ENCODE measurements at regions not wholly inside any gene's neighbourhood (a gene's known extent, or its start where the extent isn't known, plus 50 kb on each side); places are given as distances from the start of the nearest gene placed in this dataset.

DNA sequence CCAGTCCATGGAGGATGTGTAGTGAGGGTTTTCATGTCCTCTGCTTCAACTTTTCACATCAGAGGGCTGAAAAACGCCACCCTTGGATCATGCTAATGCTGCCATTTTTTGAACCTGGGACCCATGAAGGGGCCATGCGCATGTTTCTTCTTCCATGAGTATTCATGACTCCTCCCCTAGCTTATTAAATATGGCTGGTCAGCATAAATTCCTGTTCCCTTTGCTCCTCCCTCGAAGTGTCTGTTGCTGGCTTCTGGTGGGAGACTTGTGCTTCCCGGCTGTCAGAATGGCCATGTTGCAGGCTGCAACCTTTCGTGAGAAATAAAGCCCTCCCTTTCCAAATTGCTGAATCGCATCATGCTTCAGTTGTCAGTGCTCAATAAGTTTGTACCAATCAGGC is 711.2 kb upstream of the KIRREL3 start:
- Histone ChIP-seq H3K9me3 (ENCODE audit: control insufficient read depth, insufficient read depth, low read length) (no peaks in the 10 kb centered on the region), H3K27ac (ENCODE audit: low read depth, low read length) (no peak overlapping the region), H3K4me2 (ENCODE audit: low read length) (no peak overlapping the region), H3K79me2 (ENCODE audit: control insufficient read depth, low read length) (no peaks in the 10 kb centered on the region), H3K36me3 (ENCODE audit: control insufficient read depth, low read length) (no peaks in the 10 kb centered on the region), H3K4me1 (ENCODE audit: control insufficient read depth, low read length) (no peaks in the 10 kb centered on the region), H3K27me3 (ENCODE audit: control insufficient read depth, low read length) (no peaks in the 10 kb centered on the region), H3F3A (ENCODE audit: control insufficient read depth, insufficient read depth) (no peaks in the 10 kb centered on the region), H4K20me1 (ENCODE audit: control insufficient read depth, insufficient read depth, low read depth, low read length) (no peaks in the 10 kb centered on the region), H3K9me2 (replicated peaks; ENCODE audit: control insufficient read depth, low read length) (no peaks in the 10 kb centered on the region), H3K4me3 (ENCODE audit: low read length) (no peak overlapping the region)
- TF ChIP-seq, protein P1, sequence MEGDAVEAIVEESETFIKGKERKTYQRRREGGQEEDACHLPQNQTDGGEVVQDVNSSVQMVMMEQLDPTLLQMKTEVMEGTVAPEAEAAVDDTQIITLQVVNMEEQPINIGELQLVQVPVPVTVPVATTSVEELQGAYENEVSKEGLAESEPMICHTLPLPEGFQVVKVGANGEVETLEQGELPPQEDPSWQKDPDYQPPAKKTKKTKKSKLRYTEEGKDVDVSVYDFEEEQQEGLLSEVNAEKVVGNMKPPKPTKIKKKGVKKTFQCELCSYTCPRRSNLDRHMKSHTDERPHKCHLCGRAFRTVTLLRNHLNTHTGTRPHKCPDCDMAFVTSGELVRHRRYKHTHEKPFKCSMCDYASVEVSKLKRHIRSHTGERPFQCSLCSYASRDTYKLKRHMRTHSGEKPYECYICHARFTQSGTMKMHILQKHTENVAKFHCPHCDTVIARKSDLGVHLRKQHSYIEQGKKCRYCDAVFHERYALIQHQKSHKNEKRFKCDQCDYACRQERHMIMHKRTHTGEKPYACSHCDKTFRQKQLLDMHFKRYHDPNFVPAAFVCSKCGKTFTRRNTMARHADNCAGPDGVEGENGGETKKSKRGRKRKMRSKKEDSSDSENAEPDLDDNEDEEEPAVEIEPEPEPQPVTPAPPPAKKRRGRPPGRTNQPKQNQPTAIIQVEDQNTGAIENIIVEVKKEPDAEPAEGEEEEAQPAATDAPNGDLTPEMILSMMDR (IDR thresholded peaks at IDR 0.05; ENCODE audit: low read depth, low read length, poor library complexity, severe bottlenecking) = no peak
- TF ChIP-seq EZH2phosphoT487 (IDR thresholded peaks at IDR 0.05; ENCODE audit: borderline replicate concordance, low read length) = no peak

- TF ChIP-seq, protein P1 (IDR thresholded peaks at IDR 0.05; ENCODE audit: low read depth, low read length, poor library complexity, severe bottlenecking) = no peak
- no peak for TF ChIP-seq EZH2phosphoT487 (IDR thresholded peaks at IDR 0.05; ENCODE audit: borderline replicate concordance, low read length)
- Histone ChIP-seq H3K4me3 (ENCODE audit: low read length) (no peak overlapping the region), H4K20me1 (ENCODE audit: control insufficient read depth, insufficient read depth, low read depth, low read length) (no peaks in the 10 kb centered on the region)
Observed at GRCh38 chr11:127710831-127711230, 710.3 kb upstream of the KIRREL3 start.

GRCh38 chr11:127709960-127710359 is 709.4 kb upstream of the KIRREL3 start:
- H3K36me3 ChIP-seq (ENCODE audit: control insufficient read depth, low read length) = no peaks in the 10 kb centered on the region
- no peaks in the 10 kb centered on the region for H3K9me3 ChIP-seq (ENCODE audit: control insufficient read depth, insufficient read depth, low read length)
- H3K4me3 ChIP-seq (ENCODE audit: low read length) = no peak overlapping the region
- H3K4me2 ChIP-seq (ENCODE audit: low read length) = no peak overlapping the region
- H3K27ac ChIP-seq (ENCODE audit: low read depth, low read length) = no peak overlapping the region
- TF ChIP-seq, protein P1 (IDR thresholded peaks at IDR 0.05; ENCODE audit: low read depth, low read length, poor library complexity, severe bottlenecking) = no peak
- TF ChIP-seq EZH2phosphoT487 (IDR thresholded peaks at IDR 0.05; ENCODE audit: borderline replicate concordance, low read length) = no peak
- no peaks in the 10 kb centered on the region for H3K79me2 ChIP-seq (ENCODE audit: control insufficient read depth, low read length)
- H3K4me1 ChIP-seq (ENCODE audit: control insufficient read depth, low read length) = no peaks in the 10 kb centered on the region
- H3K9me2 ChIP-seq (replicated peaks; ENCODE audit: control insufficient read depth, low read length) = no peaks in the 10 kb centered on the region
- H4K20me1 ChIP-seq (ENCODE audit: control insufficient read depth, insufficient read depth, low read depth, low read length) = no peaks in the 10 kb centered on the region
- no peaks in the 10 kb centered on the region for H3F3A ChIP-seq (ENCODE audit: control insufficient read depth, insufficient read depth)
- H3K27me3 ChIP-seq (ENCODE audit: control insufficient read depth, low read length) = no peaks in the 10 kb centered on the region

More at GRCh38 chr11:127710831-127711230, 710.3 kb upstream of the KIRREL3 start:
- no peaks in the 10 kb centered on the region for H3K9me2 ChIP-seq (replicated peaks; ENCODE audit: control insufficient read depth, low read length)
- H3K4me2 ChIP-seq (ENCODE audit: low read length) = no peak overlapping the region
- H3K9me3 ChIP-seq (ENCODE audit: control insufficient read depth, insufficient read depth, low read length) = no peaks in the 10 kb centered on the region
- no peaks in the 10 kb centered on the region for H3K36me3 ChIP-seq (ENCODE audit: control insufficient read depth, low read length)
- no peaks in the 10 kb centered on the region for H3K79me2 ChIP-seq (ENCODE audit: control insufficient read depth, low read length)
- no peaks in the 10 kb centered on the region for H3K4me1 ChIP-seq (ENCODE audit: control insufficient read depth, low read length)
- H3K27ac ChIP-seq (ENCODE audit: low read depth, low read length) = no peak overlapping the region
- H3F3A ChIP-seq (ENCODE audit: control insufficient read depth, insufficient read depth) = no peaks in the 10 kb centered on the region
- no peaks in the 10 kb centered on the region for H3K27me3 ChIP-seq (ENCODE audit: control insufficient read depth, low read length)

DNA sequence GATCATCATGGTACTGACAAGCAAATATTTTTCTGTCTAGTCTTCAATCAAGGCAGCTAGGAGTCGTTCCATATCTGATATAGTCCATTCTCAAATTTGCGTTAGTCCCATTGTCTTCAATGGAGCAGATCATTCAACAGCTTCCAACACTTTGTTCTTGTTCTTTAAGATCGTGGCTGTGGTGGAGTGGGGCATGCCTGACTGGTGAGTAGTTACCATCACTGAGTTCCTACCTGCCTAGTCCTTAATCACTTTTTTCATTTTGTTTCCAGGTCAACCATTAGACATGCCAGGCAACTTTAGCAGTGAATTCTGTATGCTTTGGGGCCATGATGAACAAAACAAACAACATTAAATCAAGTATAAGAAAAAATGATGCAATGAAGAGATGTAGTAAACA is 693.1 kb upstream of the KIRREL3 start:
- Histone ChIP-seq H4K20me1 (ENCODE audit: control insufficient read depth, insufficient read depth, low read depth, low read length) (no peaks in the 10 kb centered on the region), H3K4me1 (ENCODE audit: control insufficient read depth, low read length) (no peaks in the 10 kb centered on the region), H3F3A (ENCODE audit: control insufficient read depth, insufficient read depth) (no peaks in the 10 kb centered on the region), H3K79me2 (ENCODE audit: control insufficient read depth, low read length) (no peaks in the 10 kb centered on the region), H3K4me3 (ENCODE audit: low read length) (no peak overlapping the region), H3K36me3 (ENCODE audit: control insufficient read depth, low read length) (no peaks in the 10 kb centered on the region), H3K4me2 (ENCODE audit: low read length) (no peak overlapping the region), H3K9me2 (replicated peaks; ENCODE audit: control insufficient read depth, low read length) (no peaks in the 10 kb centered on the region), H3K27ac (ENCODE audit: low read depth, low read length) (no peak overlapping the region), H3K27me3 (ENCODE audit: control insufficient read depth, low read length) (no peaks in the 10 kb centered on the region), H3K9me3 (ENCODE audit: control insufficient read depth, insufficient read depth, low read length) (no peaks in the 10 kb centered on the region)
- TF ChIP-seq, protein P1 (IDR thresholded peaks at IDR 0.05; ENCODE audit: low read depth, low read length, poor library complexity, severe bottlenecking) = no peak
- no peak for TF ChIP-seq EZH2phosphoT487 (IDR thresholded peaks at IDR 0.05; ENCODE audit: borderline replicate concordance, low read length)

Data from DOHH2 (cell line).